ENCODE measurements at regions not wholly inside any gene's neighbourhood (a gene's known extent, or its start where the extent isn't known, plus 50 kb on each side); places are given as distances from the start of the nearest gene placed in this dataset.

DNA sequence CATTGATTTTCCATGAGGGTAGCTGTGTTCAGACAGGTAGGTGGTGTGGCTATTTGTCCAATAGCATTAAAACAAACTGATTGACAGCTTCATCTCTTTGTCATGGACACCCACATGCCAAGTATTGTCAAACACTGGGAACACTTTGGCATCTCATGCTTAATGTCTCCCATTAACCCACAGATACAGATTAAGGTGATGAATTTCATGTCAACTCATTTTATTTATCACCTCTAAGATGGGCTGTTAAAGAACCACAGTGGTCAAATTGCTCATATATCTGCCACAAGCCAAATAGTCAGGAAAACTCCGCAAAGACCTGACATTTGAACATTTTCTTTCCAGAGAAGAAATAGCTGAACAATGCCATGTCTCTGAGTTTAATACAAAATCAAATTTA, 139.1 kb upstream of the SPTLC3 start:
- DNase-seq (ENCODE audit: low read depth in 4 of 4, low spot score in 1 of 4) = no peak

GRCh38 chr20:12870588-12870987, 138.2 kb upstream of the SPTLC3 start:
- no peak for DNase-seq (ENCODE audit: low read depth in 4 of 4, low spot score in 1 of 4)

DNA sequence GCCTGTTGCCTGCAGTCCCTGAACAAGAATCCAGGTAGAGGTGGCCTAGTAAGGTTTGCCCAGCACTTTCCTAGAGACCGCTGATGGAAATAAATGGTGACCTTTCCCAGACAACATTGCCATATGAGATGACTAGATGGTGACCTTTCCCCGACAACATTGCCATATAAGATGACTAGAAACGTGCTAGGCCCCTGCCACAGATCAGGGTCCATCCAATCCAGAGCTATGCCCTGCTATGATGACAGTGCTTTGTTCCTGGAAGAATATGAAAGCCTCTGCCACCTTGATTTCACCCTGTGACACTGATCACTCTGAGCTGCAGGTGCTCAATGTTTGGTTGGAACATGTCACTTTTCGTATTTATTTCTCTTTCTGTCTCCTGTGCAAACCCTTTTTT, 133.8 kb upstream of the SPTLC3 start:
- DNase-seq (ENCODE audit: low read depth in 4 of 4, low spot score in 1 of 4) = no peak

- DNase-seq (ENCODE audit: low read depth in 4 of 4, low spot score in 1 of 4) = no peak
These were observed 133.3 kb upstream of the SPTLC3 start for GRCh38 chr20:12875510-12875909.

DNA sequence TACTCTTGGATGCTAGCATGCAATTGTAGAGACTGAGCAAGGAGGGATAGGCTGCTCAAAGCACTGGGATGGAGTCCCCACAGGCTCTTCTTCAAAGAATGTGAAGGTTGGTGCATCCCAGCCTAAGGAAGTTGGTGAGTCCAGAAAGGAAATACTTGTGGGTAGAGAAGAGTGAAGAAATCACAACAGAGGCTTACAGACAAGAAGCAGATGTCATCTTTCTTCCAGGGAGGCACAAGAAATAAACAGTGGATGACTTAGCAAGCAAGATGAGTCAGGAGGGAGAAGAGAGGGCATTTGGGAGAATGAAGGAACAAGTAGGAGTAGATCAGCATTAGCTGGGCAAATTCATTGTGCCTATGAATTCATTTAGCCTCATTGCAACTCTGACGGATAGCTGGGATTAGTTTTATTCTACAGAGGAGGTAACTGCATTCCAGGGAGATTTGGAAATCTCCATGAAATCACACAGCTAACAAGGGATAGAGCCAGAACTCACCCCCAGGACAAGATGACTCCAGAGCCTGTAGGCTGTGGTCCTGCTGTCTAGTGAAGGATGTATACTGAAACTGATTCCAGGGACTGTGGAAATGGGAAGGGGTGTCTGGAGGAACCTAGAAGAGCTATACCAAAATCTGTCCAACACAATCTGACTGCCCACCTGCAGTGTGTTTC, 125.8 kb upstream of the SPTLC3 start:
- no peak for DNase-seq (ENCODE audit: low read depth in 4 of 4, low spot score in 1 of 4)

- no peak for DNase-seq (ENCODE audit: low read depth in 4 of 4, low spot score in 1 of 4)
These were observed 125.3 kb upstream of the SPTLC3 start for GRCh38 chr20:12883507-12883885.

- no peak for DNase-seq (ENCODE audit: low read depth in 4 of 4, low spot score in 1 of 4)
These were observed 122.0 kb upstream of the SPTLC3 start for GRCh38 chr20:12886618-12887363.

GRCh38 chr20:12891643-12892042, 117.1 kb upstream of the SPTLC3 start:
- no peak for DNase-seq (ENCODE audit: low read depth in 4 of 4, low spot score in 1 of 4)

GRCh38 chr20:12893019-12893418, 115.8 kb upstream of the SPTLC3 start:
- DNase-seq (ENCODE audit: low read depth in 4 of 4, low spot score in 1 of 4) = no peak

DNA sequence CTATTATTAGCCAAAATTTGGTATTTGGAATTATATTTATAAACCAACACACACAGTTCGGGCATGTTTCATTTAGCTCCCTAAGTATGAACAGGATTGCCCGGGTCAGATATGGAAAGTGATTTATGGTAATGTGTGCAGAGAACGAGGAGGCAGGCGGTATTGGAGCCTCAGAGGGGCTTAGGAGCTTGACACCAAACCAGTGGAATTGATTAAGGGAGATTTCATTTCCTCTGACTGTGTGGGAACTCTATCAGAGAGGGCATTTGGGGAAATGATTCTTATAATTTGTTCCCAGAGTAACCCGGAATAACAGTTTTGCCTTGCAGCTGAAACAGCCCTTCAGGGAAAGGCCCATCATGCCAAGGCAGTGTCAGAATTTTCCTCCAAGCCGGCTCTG, 115.1 kb upstream of the SPTLC3 start:
- DNase-seq (ENCODE audit: low read depth in 4 of 4, low spot score in 1 of 4) = no peak

GRCh38 chr20:12894089-12894488, 114.7 kb upstream of the SPTLC3 start:
- no peak for DNase-seq (ENCODE audit: low read depth in 4 of 4, low spot score in 1 of 4)

GRCh38 chr20:12896180-12896579, 112.6 kb upstream of the SPTLC3 start:
- no peak for DNase-seq (ENCODE audit: low read depth in 4 of 4, low spot score in 1 of 4)

- no peak for DNase-seq (ENCODE audit: low read depth in 4 of 4, low spot score in 1 of 4)
These were observed 105.8 kb upstream of the SPTLC3 start for GRCh38 chr20:12902992-12903391.

GRCh38 chr20:12906361-12906760, 102.4 kb upstream of the SPTLC3 start:
- no peak for DNase-seq (ENCODE audit: low read depth in 4 of 4, low spot score in 1 of 4)

- DNase-seq (ENCODE audit: low read depth in 4 of 4, low spot score in 1 of 4) = no peak
These were observed 97.4 kb upstream of the SPTLC3 start for GRCh38 chr20:12911372-12911771.

GRCh38 chr20:12913781-12914443, 94.9 kb upstream of the SPTLC3 start:
- DNase-seq (ENCODE audit: low read depth in 4 of 4, low spot score in 1 of 4) = no peak

DNA sequence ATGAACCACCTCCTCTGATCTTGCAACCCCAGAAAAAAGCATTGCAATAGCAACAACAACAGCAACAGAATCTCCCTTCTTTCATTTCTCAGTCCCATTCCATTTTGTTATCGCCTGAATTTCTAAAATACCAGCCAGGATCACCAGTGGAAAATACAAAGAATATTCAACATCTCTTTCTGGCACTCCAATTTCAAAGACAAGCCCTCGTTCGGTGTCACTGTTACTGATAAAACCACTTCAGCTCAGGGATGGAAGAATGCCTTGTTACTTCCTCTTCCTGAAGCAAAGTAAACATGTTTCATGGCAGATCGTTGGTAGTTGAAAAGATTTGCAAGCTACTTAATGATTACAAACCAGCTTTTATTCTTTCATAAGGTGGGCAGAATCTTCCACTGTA, 94.0 kb upstream of the SPTLC3 start:
- no peak for DNase-seq (ENCODE audit: low read depth in 4 of 4, low spot score in 1 of 4)

- DNase-seq (ENCODE audit: low read depth in 4 of 4, low spot score in 1 of 4) = no peak
These were observed 92.1 kb upstream of the SPTLC3 start for GRCh38 chr20:12916699-12917098.

DNA sequence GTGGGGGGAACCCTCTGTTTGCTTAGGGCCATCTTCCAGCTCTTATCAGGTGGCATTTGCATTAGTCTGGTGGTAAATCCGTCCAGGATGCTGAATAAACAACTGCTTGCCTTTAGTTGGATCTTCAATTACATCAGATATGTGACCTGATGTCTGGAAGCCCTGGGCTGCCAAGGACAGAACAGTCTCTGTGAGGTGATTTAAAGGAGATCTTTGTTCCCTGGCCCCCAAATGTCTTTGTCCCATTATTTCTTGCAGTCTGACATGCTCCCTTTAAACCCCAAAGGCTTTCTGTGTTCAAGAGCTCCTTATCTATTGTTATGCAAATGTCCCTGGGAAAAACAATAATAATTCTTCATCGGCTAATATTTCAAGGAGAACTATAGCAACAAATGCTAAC, 84.6 kb upstream of the SPTLC3 start:
- DNase-seq (ENCODE audit: low read depth in 4 of 4, low spot score in 1 of 4) = no peak

GRCh38 chr20:12925210-12925755, 83.5 kb upstream of the SPTLC3 start:
- DNase-seq (ENCODE audit: low read depth in 4 of 4, low spot score in 1 of 4) = peak in 1 of 4 experiments; percentile 8

- DNase-seq (ENCODE audit: low read depth in 4 of 4, low spot score in 1 of 4) = no peak
These were observed 82.6 kb upstream of the SPTLC3 start for GRCh38 chr20:12925863-12926793.
